ENCODE measurements at regions not wholly inside any gene's neighbourhood (a gene's known extent, or its start where the extent isn't known, plus 50 kb on each side); places are given as distances from the start of the nearest gene placed in this dataset.

GRCh38 chr9:28921857-28922500 is 1348.7 kb upstream of the C9orf72 start:
- H3K4me1 ChIP-seq = no peaks in the 10 kb centered on the region
- intact Hi-C loops (cut with DNase I) = no loop called here

GRCh38 chr9:28922891-28923290 is 1349.6 kb upstream of the C9orf72 start:
- H3K4me3 ChIP-seq (replicated peaks in 1 of 3) = no peak overlapping the region
- 63 to 68% methylated on average over 4 of the region's 4 CpGs for WGBS, 2 donors

More at GRCh38 chr9:28921857-28922500, 1348.7 kb upstream of the C9orf72 start:
- Histone ChIP-seq H3K27me3 (no peaks in the 10 kb centered on the region), H3K36me3 (no peaks in the 10 kb centered on the region), H3K27ac (no peak overlapping the region), H3K4me3 (replicated peaks in 1 of 3) (no peak overlapping the region), H3K9me3 (no peaks in the 10 kb centered on the region)
- no peak for DNase-seq
- WGBS, 2 donors = 86 to 90% methylated on average over 3 of the region's 3 CpGs
- TF ChIP-seq, protein P1, sequence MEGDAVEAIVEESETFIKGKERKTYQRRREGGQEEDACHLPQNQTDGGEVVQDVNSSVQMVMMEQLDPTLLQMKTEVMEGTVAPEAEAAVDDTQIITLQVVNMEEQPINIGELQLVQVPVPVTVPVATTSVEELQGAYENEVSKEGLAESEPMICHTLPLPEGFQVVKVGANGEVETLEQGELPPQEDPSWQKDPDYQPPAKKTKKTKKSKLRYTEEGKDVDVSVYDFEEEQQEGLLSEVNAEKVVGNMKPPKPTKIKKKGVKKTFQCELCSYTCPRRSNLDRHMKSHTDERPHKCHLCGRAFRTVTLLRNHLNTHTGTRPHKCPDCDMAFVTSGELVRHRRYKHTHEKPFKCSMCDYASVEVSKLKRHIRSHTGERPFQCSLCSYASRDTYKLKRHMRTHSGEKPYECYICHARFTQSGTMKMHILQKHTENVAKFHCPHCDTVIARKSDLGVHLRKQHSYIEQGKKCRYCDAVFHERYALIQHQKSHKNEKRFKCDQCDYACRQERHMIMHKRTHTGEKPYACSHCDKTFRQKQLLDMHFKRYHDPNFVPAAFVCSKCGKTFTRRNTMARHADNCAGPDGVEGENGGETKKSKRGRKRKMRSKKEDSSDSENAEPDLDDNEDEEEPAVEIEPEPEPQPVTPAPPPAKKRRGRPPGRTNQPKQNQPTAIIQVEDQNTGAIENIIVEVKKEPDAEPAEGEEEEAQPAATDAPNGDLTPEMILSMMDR (IDR thresholded peaks at IDR 0.05) = no peak
- no peak for TF ChIP-seq POLR2A (IDR thresholded peaks at IDR 0.05)

DNA sequence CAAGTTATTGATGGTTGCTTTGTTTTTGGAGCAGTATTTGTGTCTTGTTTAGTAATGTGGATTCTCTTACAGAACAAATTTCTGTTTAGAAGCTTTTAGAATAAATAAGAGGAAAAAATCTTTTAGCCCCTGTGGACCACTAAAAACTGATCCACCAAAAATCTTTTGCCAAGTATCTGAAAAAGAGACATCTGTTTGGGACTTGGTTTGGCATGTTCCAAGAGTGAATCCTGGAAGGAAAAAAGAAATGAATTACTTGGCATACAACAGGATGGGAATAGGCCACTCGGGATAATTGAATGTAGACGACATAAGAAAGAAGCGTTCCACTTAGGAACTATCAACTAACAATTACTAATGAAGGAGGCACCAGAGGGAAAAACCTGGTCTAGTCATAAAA is 1350.1 kb upstream of the C9orf72 start:
- Histone ChIP-seq H3K36me3 (no peaks in the 10 kb centered on the region), H3K9me3 (no peaks in the 10 kb centered on the region), H3K4me1 (no peaks in the 10 kb centered on the region), H3K4me3 (replicated peaks in 1 of 3) (no peak overlapping the region), H3K27me3 (no peaks in the 10 kb centered on the region), H3K27ac (no peak overlapping the region)
- TF ChIP-seq, protein P1 (IDR thresholded peaks at IDR 0.05) = no peak
- no peak for TF ChIP-seq POLR2A (IDR thresholded peaks at IDR 0.05)
- WGBS, 2 donors = 46 to 78% methylated on average over 3 of the region's 3 CpGs
- DNase-seq = no peak
- intact Hi-C loops (cut with DNase I) = no loop called here

More at GRCh38 chr9:28922891-28923290, 1349.6 kb upstream of the C9orf72 start:
- DNase-seq = no peak
- no peak for TF ChIP-seq POLR2A (IDR thresholded peaks at IDR 0.05)
- TF ChIP-seq, protein P1 (IDR thresholded peaks at IDR 0.05) = no peak
- Histone ChIP-seq H3K27me3 (no peaks in the 10 kb centered on the region), H3K4me1 (no peaks in the 10 kb centered on the region), H3K27ac (no peak overlapping the region), H3K9me3 (no peaks in the 10 kb centered on the region), H3K36me3 (no peaks in the 10 kb centered on the region)
- intact Hi-C loops (cut with DNase I) = no loop called here

DNA sequence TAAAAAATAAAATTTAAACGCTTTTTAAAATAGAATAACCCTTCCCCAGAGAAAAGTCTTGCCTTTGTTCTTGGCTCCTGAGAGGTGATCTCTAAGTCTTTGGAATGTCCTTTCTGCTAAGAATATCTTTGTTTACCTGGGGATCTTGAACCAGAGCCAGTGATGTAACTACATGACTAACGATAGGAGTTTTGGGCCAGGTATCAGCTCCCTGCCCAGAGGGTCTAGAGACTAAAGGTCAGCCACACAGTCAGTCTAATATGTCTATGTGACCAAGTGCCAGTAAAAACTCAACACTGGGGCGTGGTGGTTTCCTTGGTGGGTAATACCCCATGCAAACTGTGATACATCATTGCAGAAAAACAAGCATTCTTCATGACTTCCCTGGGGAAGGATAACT is 1351.9 kb upstream of the C9orf72 start:
- no peak overlapping the region for H3K4me3 ChIP-seq (replicated peaks in 1 of 3)
- no peak for TF ChIP-seq POLR2A (IDR thresholded peaks at IDR 0.05)
- TF ChIP-seq, protein P1 (IDR thresholded peaks at IDR 0.05) = no peak
- H3K4me1 ChIP-seq = no peaks in the 10 kb centered on the region
- H3K9me3 ChIP-seq = no peaks in the 10 kb centered on the region
- intact Hi-C loops (cut with DNase I) = no loop called here
- WGBS, 2 donors = 65% methylated on average over 3 of the region's 3 CpGs
- DNase-seq = no peak
- H3K27me3 ChIP-seq = no peaks in the 10 kb centered on the region
- no peak overlapping the region for H3K27ac ChIP-seq
- H3K36me3 ChIP-seq = no peaks in the 10 kb centered on the region

GRCh38 chr9:28926306-28926705 is 1353.0 kb upstream of the C9orf72 start:
- no peak for DNase-seq
- intact Hi-C loops (cut with DNase I) = no loop called here
- H3K27me3 ChIP-seq = no peaks in the 10 kb centered on the region
- no peaks in the 10 kb centered on the region for H3K9me3 ChIP-seq
- no peaks in the 10 kb centered on the region for H3K36me3 ChIP-seq
- H3K4me1 ChIP-seq = no peaks in the 10 kb centered on the region
- no peak for TF ChIP-seq POLR2A (IDR thresholded peaks at IDR 0.05)
- TF ChIP-seq, protein P1 (IDR thresholded peaks at IDR 0.05) = no peak
- no peak overlapping the region for H3K27ac ChIP-seq
- 86 to 88% methylated on average over 3 of the region's 3 CpGs for WGBS, 2 donors
- no peak overlapping the region for H3K4me3 ChIP-seq (replicated peaks in 1 of 3)

All from thyroid gland (tissue), 4 donors.